PC-3 (cell line): ENCODE measurements at regions not wholly inside any gene's neighbourhood (a gene's known extent, or its start where the extent isn't known, plus 50 kb on each side); places are given as distances from the start of the nearest gene placed in this dataset.
A peak's percentile ranks its signal among the peaks of the same experiment; 100 is the strongest.

Source experiments
- ATAC-seq: fragments of 200-7000 bp; cut with Tn5 transposase; 2 replicates; pipeline ENCODE4 v1.9.1; 2020; ENCODE audit warnings: mild to moderate bottlenecking, moderate library complexity
- BruUV-seq: library from RNA; stranded (reverse); fragments of 400-500 nt; replicated peaks from 2 replicates; lab custom pipeline; 2021; lab: Mats Ljungman, UMichigan
- CTCF ChIA-PET: fragments of 300-600 bp; sonication (Branson Sonifier 250); formaldehyde crosslinking; loops from one replicate; lab custom pipeline; 2022; ENCODE audit warnings: antibody characterized with exemption; lab: Charles Lee
- POLR2A ChIA-PET: fragments of 300-600 bp; sonication (Branson Sonifier 250); formaldehyde crosslinking; loops from one replicate; lab custom pipeline; 2022; ENCODE audit warnings: antibody characterized with exemption; ENCODE audit not compliant: unreplicated experiment; lab: Charles Lee
- DNase-seq: peaks from one replicate; pipeline ENCODE4 v3.0.0-alpha.2; 2015
- H2AFZ ChIP-seq: fragments of 300-600 bp; sonication (generic); 2 replicates; pipeline ENCODE4 v1.6.0; 2016; ENCODE audit warnings: antibody characterized with exemption, low read length
- H3F3A ChIP-seq: fragments of 300-600 bp; sonication (generic); one replicate; pipeline ENCODE4 v1.6.0; 2017; ENCODE audit warnings: antibody characterized with exemption, low read length, control low read depth, mild to moderate bottlenecking; ENCODE audit not compliant: unreplicated experiment
- H3K27ac ChIP-seq: fragments of 300-600 bp; sonication (generic); 2 replicates; pipeline ENCODE4 v1.5.1; 2016; ENCODE audit warnings: mild to moderate bottlenecking, low read length
- H3K27me3 ChIP-seq: fragments of 300-600 bp; sonication (generic); 2 replicates; pipeline ENCODE4 v1.6.1; 2016; ENCODE audit warnings: low read length, mixed read lengths
- H3K36me3 ChIP-seq: fragments of 300-600 bp; sonication (generic); 2 replicates; pipeline ENCODE4 v1.6.1; 2016; ENCODE audit warnings: low read depth, mixed run types, low read length, mixed read lengths
- H3K4me1 ChIP-seq: fragments of 300-600 bp; sonication (generic); 2 replicates; pipeline ENCODE4 v1.5.1; 2016; ENCODE audit warnings: low read length; ENCODE audit not compliant: insufficient read depth
- H3K4me2 ChIP-seq: fragments of 300-600 bp; sonication (generic); 2 replicates; pipeline ENCODE4 v1.6.0; 2016; ENCODE audit warnings: low read length
- H3K4me3 ChIP-seq: fragments of 300-600 bp; sonication (generic); 2 replicates; pipeline ENCODE4 v1.5.1; 2016; ENCODE audit warnings: mild to moderate bottlenecking, low read length, mixed read lengths
- H3K79me2 ChIP-seq: fragments of 300-600 bp; sonication (generic); 2 replicates; pipeline ENCODE4 v1.6.1; 2017; ENCODE audit warnings: low read length, mixed read lengths
- H3K9ac ChIP-seq: fragments of 300-600 bp; sonication (generic); 2 replicates; pipeline ENCODE4 v1.6.0; 2016; ENCODE audit warnings: mild to moderate bottlenecking, low read length
- H3K9me2 ChIP-seq: fragments of 300-600 bp; sonication (generic); replicated peaks from 2 replicates; pipeline ENCODE4 v1.6.1; 2016; ENCODE audit warnings: mixed run types, low read length, mixed read lengths
- H3K9me3 ChIP-seq: fragments of 300-600 bp; sonication (generic); 2 replicates; pipeline ENCODE4 v1.6.1; 2016; ENCODE audit warnings: low read length, mixed read lengths
- H4K20me1 ChIP-seq: fragments of 300-600 bp; sonication (generic); 2 replicates; pipeline ENCODE4 v1.6.1; 2016; ENCODE audit warnings: low read length, mixed read lengths
- EZH2 ChIP-seq: fragments of 300-600 bp; sonication (generic); IDR thresholded peaks from one replicate; pipeline ENCODE4 v1.6.1; 2017; ENCODE audit warnings: antibody characterized with exemption, mild to moderate bottlenecking, low read length; ENCODE audit not compliant: unreplicated experiment
- EZH2phosphoT487 ChIP-seq: fragments of 300-600 bp; sonication (generic); IDR thresholded peaks from 2 replicates; pipeline ENCODE4 v1.6.1; 2018; ENCODE audit warnings: mild to moderate bottlenecking, antibody characterized with exemption, low read length, borderline replicate concordance
- intact Hi-C: fragments of 100-400 bp; cut with micrococcal nuclease; formaldehyde crosslinking; loops from 2 replicates; pipeline ENCODE4 v1.9.0; 2023
- TF ChIP-seq, protein P1 (sequence below): fragments of 300-600 bp; sonication (generic); conservative IDR thresholded peaks from 2 replicates; pipeline ENCODE4 v1.5.1; 2017; ENCODE audit warnings: antibody characterized with exemption, low read depth, mild to moderate bottlenecking, low read length

DNA sequence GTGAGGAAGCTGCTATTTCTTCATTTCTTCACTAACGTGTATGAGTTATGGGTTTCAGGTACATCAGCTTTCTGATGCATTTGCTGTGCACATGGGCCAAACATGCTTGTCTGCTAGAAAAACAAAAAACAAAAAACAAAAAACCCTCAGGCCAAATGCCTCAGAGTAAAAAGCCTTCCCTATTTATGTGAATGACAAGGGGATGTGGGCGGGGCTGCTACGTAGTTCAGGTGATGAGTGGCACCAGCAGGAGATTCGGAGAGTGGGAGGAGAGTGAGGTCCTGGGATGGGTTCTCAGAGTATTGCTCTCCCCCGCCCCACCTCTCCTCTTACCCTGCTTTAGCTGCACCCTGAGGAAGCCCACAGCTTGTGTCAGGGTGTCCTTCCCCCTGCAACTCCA, 596.8 kb upstream of the JAG1 start:
- no peaks in the 10 kb centered on the region for H3K9me3 ChIP-seq
- CTCF ChIA-PET = no interaction called here
- intact Hi-C loops = loop anchor here (5.0 kb wide), 2 partner anchors 248 to 408 kb away; no protein-coding TSS in a partner anchor
- H3K36me3 ChIP-seq = no peaks in the 10 kb centered on the region
- no peak overlapping the region for H2AFZ ChIP-seq
- no peak overlapping the region for H3K9ac ChIP-seq
- BruUV-seq = no TSS peak
- DNase-seq (peak; percentile 16), ATAC-seq (no peak)
- H3K79me2 ChIP-seq = no peaks in the 10 kb centered on the region
- no peak overlapping the region for H3K4me2 ChIP-seq
- H3K27me3 ChIP-seq = no peaks in the 10 kb centered on the region
- H3K4me3 ChIP-seq = no peak overlapping the region
- H4K20me1 ChIP-seq = no peaks in the 10 kb centered on the region
- no peak overlapping the region for H3K27ac ChIP-seq
- TF ChIP-seq EZH2 (no peak), EZH2phosphoT487 (no peak)
- TF ChIP-seq, protein P1, sequence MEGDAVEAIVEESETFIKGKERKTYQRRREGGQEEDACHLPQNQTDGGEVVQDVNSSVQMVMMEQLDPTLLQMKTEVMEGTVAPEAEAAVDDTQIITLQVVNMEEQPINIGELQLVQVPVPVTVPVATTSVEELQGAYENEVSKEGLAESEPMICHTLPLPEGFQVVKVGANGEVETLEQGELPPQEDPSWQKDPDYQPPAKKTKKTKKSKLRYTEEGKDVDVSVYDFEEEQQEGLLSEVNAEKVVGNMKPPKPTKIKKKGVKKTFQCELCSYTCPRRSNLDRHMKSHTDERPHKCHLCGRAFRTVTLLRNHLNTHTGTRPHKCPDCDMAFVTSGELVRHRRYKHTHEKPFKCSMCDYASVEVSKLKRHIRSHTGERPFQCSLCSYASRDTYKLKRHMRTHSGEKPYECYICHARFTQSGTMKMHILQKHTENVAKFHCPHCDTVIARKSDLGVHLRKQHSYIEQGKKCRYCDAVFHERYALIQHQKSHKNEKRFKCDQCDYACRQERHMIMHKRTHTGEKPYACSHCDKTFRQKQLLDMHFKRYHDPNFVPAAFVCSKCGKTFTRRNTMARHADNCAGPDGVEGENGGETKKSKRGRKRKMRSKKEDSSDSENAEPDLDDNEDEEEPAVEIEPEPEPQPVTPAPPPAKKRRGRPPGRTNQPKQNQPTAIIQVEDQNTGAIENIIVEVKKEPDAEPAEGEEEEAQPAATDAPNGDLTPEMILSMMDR = no peak
- POLR2A ChIA-PET = no interaction called here
- H3K9me2 ChIP-seq = no peaks in the 10 kb centered on the region
- peaks cover 7% of the 10 kb centered on the region for H3F3A ChIP-seq
- H3K4me1 ChIP-seq = peaks cover 34% of the 10 kb centered on the region

DNA sequence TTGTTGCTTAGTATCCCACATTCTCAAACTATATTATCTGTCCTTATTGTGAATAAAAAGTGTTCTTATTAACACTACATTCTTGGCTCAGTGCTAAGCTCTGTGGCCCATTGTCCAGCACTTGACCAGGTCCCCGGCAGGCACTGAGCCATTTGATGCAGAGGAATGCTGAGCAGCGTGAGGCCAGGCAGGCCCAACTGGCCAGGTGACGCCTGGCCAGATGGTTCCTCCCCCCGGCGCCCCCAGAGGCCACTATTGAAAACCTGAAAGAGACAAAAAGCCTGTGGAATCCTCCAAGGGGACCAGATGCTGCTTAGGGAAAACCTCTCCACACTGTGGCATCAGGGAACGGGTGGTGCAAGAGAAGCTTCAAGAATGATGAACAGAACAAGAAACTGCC, 597.5 kb upstream of the JAG1 start:
- H3K27me3 ChIP-seq = no peaks in the 10 kb centered on the region
- peaks cover 27% of the 10 kb centered on the region for H3K4me1 ChIP-seq
- BruUV-seq = no TSS peak
- H3K27ac ChIP-seq = no peak overlapping the region
- no peak overlapping the region for H2AFZ ChIP-seq
- POLR2A ChIA-PET = no interaction called here
- ATAC-seq = no peak
- no peak overlapping the region for H3K9ac ChIP-seq
- H3K36me3 ChIP-seq = no peaks in the 10 kb centered on the region
- H3K79me2 ChIP-seq = no peaks in the 10 kb centered on the region
- intact Hi-C loops = loop anchor here (5.0 kb wide), 2 partner anchors 249 to 409 kb away; no protein-coding TSS in a partner anchor
- no peak for DNase-seq
- TF ChIP-seq, protein P1 = peak; percentile 44
- no peak for TF ChIP-seq EZH2
- no peak overlapping the region for H3K4me2 ChIP-seq
- no peaks in the 10 kb centered on the region for H3K9me3 ChIP-seq
- H4K20me1 ChIP-seq = no peaks in the 10 kb centered on the region
- peaks cover 7% of the 10 kb centered on the region for H3F3A ChIP-seq
- no peak overlapping the region for H3K4me3 ChIP-seq
- H3K9me2 ChIP-seq = no peaks in the 10 kb centered on the region
- CTCF ChIA-PET = no interaction called here

DNA sequence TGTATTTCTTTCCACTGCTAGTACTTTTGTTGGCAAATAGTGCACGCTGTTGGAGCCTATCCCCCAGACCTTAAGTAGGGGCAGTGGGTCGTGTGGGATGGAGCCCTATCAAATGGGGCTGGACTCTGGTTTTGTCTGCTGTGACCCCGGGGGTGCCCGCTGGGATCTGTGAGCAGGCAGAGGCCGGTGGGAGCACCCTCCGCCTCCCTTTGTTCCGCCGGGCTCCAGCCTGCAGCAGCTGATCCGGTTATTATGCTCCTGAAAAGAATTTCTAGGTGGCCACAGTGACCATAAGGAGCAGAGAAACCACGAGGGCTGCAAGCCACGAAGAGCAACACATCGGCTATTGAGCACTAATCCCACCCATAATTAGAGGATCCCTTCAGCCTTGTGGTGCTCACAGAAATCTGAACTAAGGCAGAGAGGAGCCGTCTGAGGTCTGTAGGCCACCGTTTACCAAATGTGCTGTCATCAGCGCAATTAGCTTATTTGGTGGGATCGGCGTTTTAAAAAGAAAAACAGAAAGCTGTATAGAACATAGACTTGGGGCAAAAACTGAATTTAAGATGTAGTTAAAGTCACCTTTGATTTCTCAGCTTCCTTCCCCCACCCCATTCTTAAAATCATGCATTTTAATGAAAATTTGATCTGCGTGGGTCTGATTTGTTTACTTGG, 598.3 kb upstream of the JAG1 start:
- Histone ChIP-seq H3K9me3 (no peaks in the 10 kb centered on the region), H3K4me1 (peaks cover 19% of the 10 kb centered on the region), H3K4me2 (no peak overlapping the region), H2AFZ (no peak overlapping the region), H3K79me2 (no peaks in the 10 kb centered on the region), H3K9me2 (no peaks in the 10 kb centered on the region), H3K27me3 (no peaks in the 10 kb centered on the region), H4K20me1 (no peaks in the 10 kb centered on the region), H3K27ac (no peak overlapping the region), H3K36me3 (no peaks in the 10 kb centered on the region), H3F3A (peaks cover 1% of the 10 kb centered on the region), H3K4me3 (no peak overlapping the region), H3K9ac (no peak overlapping the region)
- TF ChIP-seq, protein P1 = no peak
- TF ChIP-seq EZH2phosphoT487 (no peak), EZH2 (no peak)
- no peak for ATAC-seq
- no TSS peak for BruUV-seq
- CTCF ChIA-PET = interaction anchor here (0.6 kb wide), 1 partner anchor 411 kb away, joined by 3 read pairs; no protein-coding TSS in a partner anchor
- POLR2A ChIA-PET = no interaction called here
- intact Hi-C loops = loop anchor here (5.0 kb wide), 2 partner anchors 250 to 410 kb away; no protein-coding TSS in a partner anchor
- no peak for DNase-seq
